A673 (cell line): ENCODE measurements at regions not wholly inside any gene's neighbourhood (a gene's known extent, or its start where the extent isn't known, plus 50 kb on each side); places are given as distances from the start of the nearest gene placed in this dataset.

Experiments used
- EZH2 ChIP-seq: fragments of 200-600 bp; sonication (generic); IDR thresholded peaks from 2 replicates; pipeline ENCODE4 v1.6.1; 2017; ENCODE audit warnings: borderline replicate concordance, low read depth, mild to moderate bottlenecking, mixed read lengths, antibody characterized with exemption, low read length; ENCODE audit not compliant: poor library complexity, severe bottlenecking
- TF ChIP-seq, protein P1 (sequence below): fragments of 300-800, 200-600 bp; sonication (generic); conservative IDR thresholded peaks from 2 replicates; pipeline ENCODE4 v1.5.1; 2017; ENCODE audit warnings: low read depth, mild to moderate bottlenecking, antibody characterized with exemption, low read length, moderate library complexity, mixed read lengths

- TF ChIP-seq, protein P1, sequence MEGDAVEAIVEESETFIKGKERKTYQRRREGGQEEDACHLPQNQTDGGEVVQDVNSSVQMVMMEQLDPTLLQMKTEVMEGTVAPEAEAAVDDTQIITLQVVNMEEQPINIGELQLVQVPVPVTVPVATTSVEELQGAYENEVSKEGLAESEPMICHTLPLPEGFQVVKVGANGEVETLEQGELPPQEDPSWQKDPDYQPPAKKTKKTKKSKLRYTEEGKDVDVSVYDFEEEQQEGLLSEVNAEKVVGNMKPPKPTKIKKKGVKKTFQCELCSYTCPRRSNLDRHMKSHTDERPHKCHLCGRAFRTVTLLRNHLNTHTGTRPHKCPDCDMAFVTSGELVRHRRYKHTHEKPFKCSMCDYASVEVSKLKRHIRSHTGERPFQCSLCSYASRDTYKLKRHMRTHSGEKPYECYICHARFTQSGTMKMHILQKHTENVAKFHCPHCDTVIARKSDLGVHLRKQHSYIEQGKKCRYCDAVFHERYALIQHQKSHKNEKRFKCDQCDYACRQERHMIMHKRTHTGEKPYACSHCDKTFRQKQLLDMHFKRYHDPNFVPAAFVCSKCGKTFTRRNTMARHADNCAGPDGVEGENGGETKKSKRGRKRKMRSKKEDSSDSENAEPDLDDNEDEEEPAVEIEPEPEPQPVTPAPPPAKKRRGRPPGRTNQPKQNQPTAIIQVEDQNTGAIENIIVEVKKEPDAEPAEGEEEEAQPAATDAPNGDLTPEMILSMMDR = no peak
- TF ChIP-seq EZH2 = no peak
These were observed 506.7 kb downstream of the CMPK2 start for GRCh38 chr2:6358985-6359384.
